Lower leg skin (tissue), 4 donors: ENCODE measurements at regions not wholly inside any gene's neighbourhood (a gene's known extent, or its start where the extent isn't known, plus 50 kb on each side); places are given as distances from the start of the nearest gene placed in this dataset.
A peak's percentile ranks its signal among the peaks of the same experiment; 100 is the strongest.

Experiments
- DNase-seq, 2 donors: peaks; one replicate each; pipeline ENCODE4 v3.0.0-alpha.2; 2019; ENCODE audit warnings: low spot score in 2 of 2
- H3K4me3 ChIP-seq: fragments of 200-600 bp; sonication (generic); 2 replicates; pipeline ENCODE4 v1.5.1; 2017; ENCODE audit warnings: mild to moderate bottlenecking, low read depth; ENCODE audit not compliant: poor library complexity, severe bottlenecking
- CTCF ChIP-seq, 3 donors: fragments of 450-650 bp; IDR thresholded peaks; one replicate each; pipeline ENCODE4 v1.5.1; 2016; ENCODE audit warnings: antibody characterized with exemption in 3 of 3, mild to moderate bottlenecking in 3 of 3, moderate library complexity in 2 of 3
- POLR2A ChIP-seq, 2 donors: fragments of 450-650 bp; IDR thresholded peaks; one replicate each; pipeline ENCODE4 v1.6.1; 2016 to 2017; ENCODE audit warnings: antibody characterized with exemption in 2 of 2, mild to moderate bottlenecking in 1 of 2, moderate library complexity in 1 of 2
- WGBS, 2 donors: methylation state at CpG; one replicate each; pipeline ENCODE4 v1.1.5; 2018; 5-methylcytosine and 5-hydroxymethylcytosine counted together
- intact Hi-C: fragments of 100-400 bp; cut with DNase I; formaldehyde crosslinking; loops from one replicate; pipeline ENCODE4 v1.15.0; 2023; ENCODE audit warnings: low total_unique reads

- H3K4me3 ChIP-seq = no peak overlapping the region
- intact Hi-C loops = no loop called here
- whole genome bisulfite sequencing, 2 donors = 94 to 96% methylated on average over 3 of the region's 3 CpGs
- DNase-seq = no peak
- TF ChIP-seq CTCF (IDR thresholded peaks at IDR 0.05) = no peak
- TF ChIP-seq POLR2A (IDR thresholded peaks at IDR 0.05) = no peak
Measured at GRCh38 chr2:37836270-37836669, 88.8 kb upstream of the RMDN2 start.

- TF ChIP-seq CTCF (IDR thresholded peaks at IDR 0.05) = no peak
- no peak for TF ChIP-seq POLR2A (IDR thresholded peaks at IDR 0.05)
- WGBS, 2 donors = 94 to 99% methylated on average over 6 of the region's 6 CpGs
- DNase-seq = peak in 1 of 2 donors; percentile 74
- intact Hi-C loops = no loop called here
- H3K4me3 ChIP-seq = no peak overlapping the region
Measured at GRCh38 chr2:37836711-37837110, 88.4 kb upstream of the RMDN2 start.

- peak in 1 of 2 donors; percentile 34 for DNase-seq
- TF ChIP-seq POLR2A (IDR thresholded peaks at IDR 0.05) = no peak
- TF ChIP-seq CTCF (IDR thresholded peaks at IDR 0.05) = no peak
- intact Hi-C loops = no loop called here
- no peak overlapping the region for H3K4me3 ChIP-seq
- WGBS, 2 donors = 77 to 88% methylated on average over 6 of the region's 6 CpGs
Measured at GRCh38 chr2:37837628-37838328, 87.3 kb upstream of the RMDN2 start.

- H3K4me3 ChIP-seq = no peak overlapping the region
- intact Hi-C loops = no loop called here
- WGBS, 2 donors = 90 to 91% methylated on average over 7 of the region's 7 CpGs
- DNase-seq = peak in 1 of 2 donors; percentile 28
- TF ChIP-seq CTCF (IDR thresholded peaks at IDR 0.05) = no peak
- TF ChIP-seq POLR2A (IDR thresholded peaks at IDR 0.05) = no peak
Measured at GRCh38 chr2:37838541-37839167, 86.4 kb upstream of the RMDN2 start.

GRCh38 chr2:37839991-37840390 is 85.1 kb upstream of the RMDN2 start:
- intact Hi-C loops = no loop called here
- TF ChIP-seq POLR2A (IDR thresholded peaks at IDR 0.05) (no peak), CTCF (IDR thresholded peaks at IDR 0.05) (no peak)
- H3K4me3 ChIP-seq = no peak overlapping the region
- 82 to 88% methylated on average over 3 of the region's 3 CpGs for WGBS, 2 donors
- peak in 1 of 2 donors; percentile 26 for DNase-seq
